ENCODE measurements at regions not wholly inside any gene's neighbourhood (a gene's known extent, or its start where the extent isn't known, plus 50 kb on each side); places are given as distances from the start of the nearest gene placed in this dataset.

- Histone ChIP-seq H3K4me1 (no peaks in the 10 kb centered on the region), H3K27me3 (no peaks in the 10 kb centered on the region), H3K36me3 (no peaks in the 10 kb centered on the region), H3K27ac (no peak overlapping the region), H3K4me3 (no peak overlapping the region), H3K9me3 (no peaks in the 10 kb centered on the region)
- ATAC-seq, result no peak
- intact Hi-C loops (cut with DNase I), result no loop called here
- TF ChIP-seq CTCF (IDR thresholded peaks at IDR 0.05) (no peak), POLR2A (IDR thresholded peaks at IDR 0.05) (no peak)
- WGBS (ENCODE audit: insufficient coverage, low coverage, low lambda C conversion rate, missing lambda C conversion rate), result 83% methylated on average over 4 of the region's 4 CpGs
- DNase-seq, result no peak
Measured at GRCh38 chr7:26102176-26102575, 49.8 kb upstream of the NFE2L3 start.

MicroRNA genes in the stretch of these regions (microRNA counts, 767-probe panel; counts per million panel counts)
- microRNA hsa-miR-148a-3p, result 11,961 counts per million, percentile 74 among the panel's probes with 10 or more counts

Small RNA genes in the stretch of these regions (microRNA-seq; reads per million reads assigned to microRNA genes)
- 3,100 to 4,188 reads per million in 2 donors for gene MIR148A

Small RNA genes in the stretch of these regions (small RNA-seq; reads per million reads assigned to genes)
- 20,708 to 38,728 reads per million in 2 experiments for gene MIR148A
